ENCODE measurements at regions not wholly inside any gene's neighbourhood (a gene's known extent, or its start where the extent isn't known, plus 50 kb on each side); places are given as distances from the start of the nearest gene placed in this dataset.

GRCh38 chr10:44761076-44761475, 150.1 kb upstream of the TMEM72 start:
- no peak for TF ChIP-seq EP300 (IDR thresholded peaks at IDR 0.05; ENCODE audit: low read length)
- no peak for TF ChIP-seq CHD2 (IDR thresholded peaks at IDR 0.05; ENCODE audit: low read depth, low read length)
- no peak for TF ChIP-seq SIN3A (IDR thresholded peaks at IDR 0.05; ENCODE audit: borderline replicate concordance in 2 of 2, control insufficient read depth in 1 of 2, low read depth in 2 of 2, low read length in 2 of 2)
- TF ChIP-seq, protein P1, sequence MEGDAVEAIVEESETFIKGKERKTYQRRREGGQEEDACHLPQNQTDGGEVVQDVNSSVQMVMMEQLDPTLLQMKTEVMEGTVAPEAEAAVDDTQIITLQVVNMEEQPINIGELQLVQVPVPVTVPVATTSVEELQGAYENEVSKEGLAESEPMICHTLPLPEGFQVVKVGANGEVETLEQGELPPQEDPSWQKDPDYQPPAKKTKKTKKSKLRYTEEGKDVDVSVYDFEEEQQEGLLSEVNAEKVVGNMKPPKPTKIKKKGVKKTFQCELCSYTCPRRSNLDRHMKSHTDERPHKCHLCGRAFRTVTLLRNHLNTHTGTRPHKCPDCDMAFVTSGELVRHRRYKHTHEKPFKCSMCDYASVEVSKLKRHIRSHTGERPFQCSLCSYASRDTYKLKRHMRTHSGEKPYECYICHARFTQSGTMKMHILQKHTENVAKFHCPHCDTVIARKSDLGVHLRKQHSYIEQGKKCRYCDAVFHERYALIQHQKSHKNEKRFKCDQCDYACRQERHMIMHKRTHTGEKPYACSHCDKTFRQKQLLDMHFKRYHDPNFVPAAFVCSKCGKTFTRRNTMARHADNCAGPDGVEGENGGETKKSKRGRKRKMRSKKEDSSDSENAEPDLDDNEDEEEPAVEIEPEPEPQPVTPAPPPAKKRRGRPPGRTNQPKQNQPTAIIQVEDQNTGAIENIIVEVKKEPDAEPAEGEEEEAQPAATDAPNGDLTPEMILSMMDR (IDR thresholded peaks at IDR 0.05 in 2 of 3, conservative IDR thresholded peaks at IDR 0.05 in 1 of 3; ENCODE audit: insufficient read depth in 2 of 3, low read depth in 1 of 3, low read length in 3 of 3) = no peak
- TF ChIP-seq USF2 (CRISPR knock-in tag; IDR thresholded peaks at IDR 0.05) = no peak
- no peak for TF ChIP-seq TAL1 (IDR thresholded peaks at IDR 0.05)
- no peak for TF ChIP-seq FOXA1 (IDR thresholded peaks at IDR 0.05; ENCODE audit: borderline replicate concordance)
- no peak for TF ChIP-seq YY1 (IDR thresholded peaks at IDR 0.05; ENCODE audit: borderline replicate concordance in 1 of 3, control insufficient read depth in 1 of 3, extremely low read depth in 1 of 3, insufficient read depth in 3 of 3, insufficient read length in 1 of 3, insufficient replicate concordance in 2 of 3, low read depth in 1 of 3, low read length in 2 of 3)
- no peak for TF ChIP-seq GATA2 (CRISPR knock-in tag; IDR thresholded peaks at IDR 0.05)
- TF ChIP-seq MEF2D (tag; conservative IDR thresholded peaks at IDR 0.05; ENCODE audit: low read depth) = no peak
- TF ChIP-seq SMAD4 (CRISPR knock-in tag; conservative IDR thresholded peaks at IDR 0.05) = no peak
- no peak for TF ChIP-seq KAT8 (IDR thresholded peaks at IDR 0.05; ENCODE audit: low read depth)

Measured in K562 (cell line).